HG03135 (cell line): ENCODE measurements at regions not wholly inside any gene's neighbourhood (a gene's known extent, or its start where the extent isn't known, plus 50 kb on each side); places are given as distances from the start of the nearest gene placed in this dataset.

Source experiments
- ATAC-seq: cut with Tn5 transposase; IDR thresholded peaks from one replicate; pipeline ENCODE4 v1.9.1; 2021; ENCODE audit warnings: mild to moderate bottlenecking, moderate library complexity; ENCODE audit not compliant: unreplicated experiment

DNA sequence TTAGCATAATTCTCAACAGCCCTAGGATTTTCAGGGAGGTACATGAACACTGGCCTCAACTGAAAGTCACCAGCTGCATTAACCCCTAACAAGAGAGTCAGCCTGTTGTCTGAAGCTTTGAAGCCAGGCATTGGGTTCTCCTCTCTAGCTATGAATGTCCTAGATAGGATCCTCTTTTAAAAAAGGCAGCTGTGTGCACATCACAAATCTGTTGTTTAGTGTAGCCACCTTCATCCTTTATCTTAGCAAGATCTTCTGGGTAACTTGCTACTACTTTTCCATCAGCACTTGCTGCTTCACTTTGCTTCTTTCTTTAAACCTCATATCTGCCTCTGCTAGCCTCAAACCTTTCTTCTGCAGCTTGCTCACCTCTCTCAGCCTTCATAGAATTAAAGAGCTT is 1692.1 kb downstream of the EFNB2 start:
- no peak for ATAC-seq

DNA sequence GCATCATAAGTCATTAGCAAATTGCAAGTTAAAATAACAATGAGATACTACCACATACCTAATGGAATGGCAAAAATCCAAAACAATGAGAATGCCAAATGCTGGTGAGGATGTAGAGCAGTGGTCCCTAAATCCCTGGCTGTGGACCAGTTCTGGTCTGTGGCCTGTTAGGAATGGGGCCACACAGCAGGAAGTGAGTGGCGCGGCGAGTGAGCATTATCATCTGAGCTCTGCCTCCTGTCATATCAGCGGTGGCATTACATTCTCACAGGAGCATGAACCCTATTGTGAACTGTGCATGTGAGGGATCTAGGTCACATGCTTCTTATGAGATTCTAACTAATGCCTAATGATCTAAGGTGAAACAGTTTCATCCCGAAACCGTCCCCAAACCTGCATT is 1694.4 kb downstream of the EFNB2 start:
- ATAC-seq, result no peak

DNA sequence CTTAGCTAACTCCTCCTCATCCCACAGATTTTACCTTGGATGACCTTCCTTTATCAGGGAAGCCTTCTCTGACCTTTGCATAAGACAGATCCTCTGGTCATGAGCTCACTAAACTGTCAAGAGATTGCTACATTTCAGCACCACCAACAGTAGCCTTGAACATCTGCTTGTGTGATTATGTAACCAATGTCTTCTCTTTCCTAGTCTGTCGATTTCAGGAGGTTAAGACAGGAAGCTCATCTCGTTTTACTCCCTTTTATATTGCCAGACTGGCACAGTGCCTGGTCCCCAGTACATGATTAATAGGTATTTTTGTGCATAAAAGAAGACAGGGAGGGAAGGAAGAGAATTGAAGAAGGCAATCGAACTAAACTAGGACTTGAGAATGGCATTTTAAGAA is 1697.7 kb downstream of the EFNB2 start:
- no peak for ATAC-seq

DNA sequence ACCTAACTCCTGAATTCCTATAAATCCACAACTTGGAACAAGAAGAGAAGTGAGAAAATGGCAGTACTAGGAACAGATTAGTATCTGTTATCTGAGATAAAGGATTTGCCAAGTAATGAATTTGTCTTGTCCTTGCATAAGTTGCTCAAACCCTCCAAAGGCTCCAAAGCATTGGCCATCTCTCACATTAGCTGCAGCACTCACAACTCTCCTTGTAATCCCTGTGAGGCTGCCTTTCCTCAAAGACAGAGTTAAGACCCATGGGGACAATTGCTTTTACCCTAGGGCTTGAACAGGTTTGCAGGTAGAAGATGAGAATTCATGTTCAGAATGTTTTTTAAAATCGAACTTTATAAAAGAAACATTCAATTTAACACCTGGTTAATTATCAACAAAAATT is 1702.2 kb downstream of the EFNB2 start:
- no peak for ATAC-seq

DNA sequence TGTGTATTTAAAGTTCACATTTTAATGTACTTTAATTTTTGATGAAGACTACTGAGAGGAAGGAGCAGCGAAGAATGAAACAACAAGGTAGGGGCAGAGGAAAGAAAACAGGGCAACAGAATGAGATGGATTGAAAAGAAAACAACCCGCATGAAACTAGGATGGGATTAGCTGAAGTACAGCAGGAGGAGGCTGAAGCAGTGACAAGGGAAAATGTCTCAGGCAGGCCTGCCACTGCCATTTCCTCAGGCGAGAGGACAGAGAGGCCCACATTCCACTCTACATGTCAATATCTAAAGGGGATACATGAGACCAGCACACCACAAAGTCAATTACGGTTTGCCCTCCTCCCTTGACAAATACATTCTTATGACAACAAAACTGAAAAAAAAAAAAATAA is 1703.2 kb downstream of the EFNB2 start:
- no peak for ATAC-seq

DNA sequence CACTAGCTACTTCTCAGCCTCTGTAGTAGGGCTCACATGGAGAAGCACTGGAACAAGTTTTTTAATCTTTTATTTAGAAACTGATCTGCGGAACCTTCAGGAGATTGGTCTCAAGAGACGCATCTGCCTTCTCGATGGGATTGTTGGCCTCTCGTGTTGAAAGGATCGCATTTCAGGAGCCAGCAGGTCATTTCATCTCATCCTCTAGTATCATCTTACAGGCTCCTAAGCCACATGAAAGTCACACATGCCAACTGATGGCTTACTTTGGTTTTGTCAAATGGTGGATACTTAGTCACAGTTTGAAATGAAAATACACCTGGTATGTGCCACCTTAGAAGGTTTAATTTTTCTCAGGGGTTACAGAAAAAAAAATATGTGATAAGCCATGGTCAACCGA is 1703.6 kb downstream of the EFNB2 start:
- ATAC-seq, result no peak

DNA sequence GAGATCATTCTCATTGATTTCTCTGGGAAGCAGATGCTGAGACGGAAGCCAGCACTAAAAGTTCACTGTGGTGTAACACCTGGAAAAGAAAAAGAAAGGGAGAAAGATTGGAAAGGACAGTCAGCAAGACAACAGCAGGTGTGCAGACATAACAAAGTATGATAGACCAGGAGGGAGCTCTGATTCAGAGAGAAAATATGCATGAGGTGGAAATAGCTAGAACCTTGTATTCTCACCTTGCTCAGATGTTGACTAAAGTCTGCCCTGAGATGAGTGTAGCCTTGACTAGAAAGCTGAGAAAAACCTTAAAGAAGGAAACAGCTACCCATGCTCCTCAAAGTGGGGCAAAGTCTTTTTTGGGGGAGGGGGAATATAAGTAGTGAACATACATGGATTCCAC is 1711.8 kb downstream of the EFNB2 start:
- ATAC-seq, result no peak

DNA sequence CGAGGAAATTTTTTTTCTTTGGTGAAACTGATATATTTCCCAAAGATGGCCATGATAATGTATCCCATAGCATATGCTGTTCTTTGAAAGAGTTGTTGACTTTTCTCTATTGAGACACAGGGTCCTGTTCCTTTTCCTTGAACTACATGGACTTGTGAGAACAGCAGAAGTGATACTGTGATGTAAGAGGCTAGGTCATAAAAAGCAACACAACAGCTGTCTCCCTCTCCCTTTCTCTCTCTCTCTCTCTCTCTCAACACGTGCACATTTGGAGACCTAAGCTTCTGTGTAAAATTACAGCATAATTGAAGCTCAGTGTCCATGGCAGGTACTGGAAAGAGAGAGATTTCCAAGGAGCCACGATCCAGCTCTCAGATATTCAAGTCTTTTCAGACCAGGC is 1712.4 kb downstream of the EFNB2 start:
- ATAC-seq, result no peak

DNA sequence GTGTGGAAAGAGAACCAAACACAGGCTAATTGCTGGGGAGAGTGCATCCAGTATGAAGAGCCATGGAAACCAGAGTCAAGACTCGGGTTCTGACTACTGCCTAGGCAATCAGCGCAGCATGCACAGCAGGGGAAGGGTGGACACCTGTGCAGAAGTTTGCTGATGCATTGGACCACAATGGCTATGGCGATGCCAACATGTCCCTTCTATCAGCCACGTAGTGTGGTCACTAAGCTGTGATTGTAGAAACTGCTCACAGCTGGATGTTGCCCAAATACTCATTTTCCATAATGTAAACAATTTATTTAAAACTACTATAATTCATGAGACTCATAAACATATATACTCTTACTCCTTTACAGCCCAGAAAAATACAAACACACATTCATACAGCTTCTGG is 1718.2 kb downstream of the EFNB2 start:
- ATAC-seq, result no peak

DNA sequence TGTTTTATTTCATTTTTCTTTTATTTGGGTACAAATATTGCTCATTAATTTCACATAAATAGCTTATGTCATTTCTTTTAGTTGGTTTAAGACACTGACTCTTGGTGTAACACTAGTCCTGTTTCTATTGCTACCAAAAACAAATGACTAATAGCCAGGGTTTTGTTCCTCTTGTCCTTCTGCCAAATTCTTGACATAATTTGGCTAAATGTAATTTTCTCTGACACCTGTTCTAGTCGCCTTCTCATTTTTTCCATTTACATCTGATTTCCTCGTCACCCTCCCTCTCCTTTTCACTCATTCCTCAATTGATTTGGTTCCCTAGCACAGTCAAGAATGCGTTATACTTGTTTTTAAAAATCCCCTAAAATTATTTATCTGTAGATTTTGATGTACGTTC is 1718.7 kb downstream of the EFNB2 start:
- no peak for ATAC-seq

DNA sequence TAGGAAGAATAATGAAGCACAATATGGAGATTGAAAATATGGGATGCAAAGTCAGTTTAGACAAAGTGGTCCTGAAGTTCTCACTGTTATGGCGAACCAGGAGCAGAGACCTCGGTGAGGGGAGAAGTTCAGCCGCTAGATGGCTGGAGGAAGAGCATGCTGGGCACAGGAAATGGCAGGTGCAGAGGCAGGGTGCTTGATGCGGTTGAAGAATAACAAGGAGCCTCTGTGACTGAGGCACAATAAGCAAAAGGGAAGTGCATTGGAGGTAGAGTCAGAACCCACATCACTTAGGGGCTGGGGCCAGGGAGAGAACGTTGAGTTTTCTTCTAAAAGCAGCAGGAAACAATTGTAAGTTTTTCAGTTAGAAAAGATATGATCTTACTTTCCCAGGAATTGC is 1725.2 kb downstream of the EFNB2 start:
- ATAC-seq, result no peak

DNA sequence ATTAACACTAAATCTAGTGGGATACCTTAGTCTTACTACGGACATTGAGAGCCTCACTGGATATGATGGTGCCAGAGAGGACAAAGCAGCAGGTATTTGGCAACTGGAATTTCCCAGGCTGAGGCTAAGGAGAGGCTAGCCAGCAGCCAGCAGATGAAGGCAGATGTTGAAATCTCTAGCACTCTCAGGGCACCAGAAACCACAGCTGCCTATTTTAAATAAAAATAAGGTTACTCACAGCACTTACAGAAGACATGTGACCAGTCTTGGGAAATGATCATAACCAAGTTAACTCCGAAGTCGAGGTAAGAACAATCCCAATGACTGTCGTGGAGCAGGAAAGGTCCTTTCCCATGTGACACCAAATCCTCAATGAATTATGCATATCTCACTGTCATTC is 1726.0 kb downstream of the EFNB2 start:
- no peak for ATAC-seq

DNA sequence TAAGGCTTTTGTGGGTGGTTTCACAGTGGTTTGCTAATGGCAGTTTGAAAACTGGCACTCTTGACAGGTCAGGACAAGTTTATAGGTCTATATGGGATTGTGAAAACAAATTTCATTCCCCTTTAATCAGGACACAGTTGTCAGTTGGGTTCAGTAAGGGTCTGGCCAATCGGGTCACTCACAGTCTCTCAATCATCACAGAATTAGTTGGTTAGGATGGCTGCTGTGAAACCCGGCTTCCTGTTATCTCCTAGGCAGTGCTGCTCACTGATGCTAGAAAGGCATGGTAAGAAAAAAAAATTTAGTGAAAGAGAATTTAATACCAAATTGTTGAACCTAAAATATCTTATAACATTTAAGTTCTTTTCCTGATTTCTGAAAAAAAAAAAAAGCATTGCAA is 1730.1 kb downstream of the EFNB2 start:
- no peak for ATAC-seq

DNA sequence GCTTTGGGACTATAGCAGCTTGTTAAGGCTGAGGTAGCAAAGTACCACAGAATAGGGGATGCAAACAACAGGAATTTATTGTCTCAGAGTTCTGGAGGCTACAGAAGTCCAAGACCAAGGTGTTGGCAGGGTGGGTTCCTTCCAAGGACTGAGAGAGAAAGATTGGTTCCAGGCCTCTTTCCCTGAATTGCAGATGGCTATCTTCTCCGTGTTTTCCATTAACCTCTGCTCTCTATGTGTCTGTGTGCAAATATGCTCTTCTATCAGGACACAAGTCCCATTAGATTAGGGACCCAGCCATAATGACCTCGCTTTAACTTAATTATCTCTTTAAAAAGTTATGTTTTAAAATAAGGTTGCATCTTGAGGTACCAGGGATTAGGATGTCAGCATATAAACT is 1732.9 kb upstream of the SLC10A2 start:
- ATAC-seq, result no peak

DNA sequence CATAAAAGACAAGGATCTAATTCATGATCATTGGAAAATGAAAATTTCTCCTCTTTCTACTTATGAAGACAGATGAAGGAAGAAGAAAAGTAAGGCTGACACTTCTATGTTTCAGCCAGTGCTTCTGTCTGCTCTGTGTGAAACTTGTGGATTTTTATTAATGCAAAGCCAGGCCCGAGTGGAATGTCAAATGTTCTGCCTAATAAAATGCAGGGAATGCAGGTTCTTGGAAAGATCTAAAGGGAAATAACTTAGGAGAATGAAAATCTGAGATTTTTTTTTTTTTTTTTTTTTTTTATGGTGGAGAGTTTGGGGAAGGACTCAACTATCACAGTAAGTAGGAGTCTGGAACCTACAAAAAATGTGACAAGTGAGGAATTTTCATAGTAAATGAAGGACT is 1732.3 kb upstream of the SLC10A2 start:
- ATAC-seq, result no peak

DNA sequence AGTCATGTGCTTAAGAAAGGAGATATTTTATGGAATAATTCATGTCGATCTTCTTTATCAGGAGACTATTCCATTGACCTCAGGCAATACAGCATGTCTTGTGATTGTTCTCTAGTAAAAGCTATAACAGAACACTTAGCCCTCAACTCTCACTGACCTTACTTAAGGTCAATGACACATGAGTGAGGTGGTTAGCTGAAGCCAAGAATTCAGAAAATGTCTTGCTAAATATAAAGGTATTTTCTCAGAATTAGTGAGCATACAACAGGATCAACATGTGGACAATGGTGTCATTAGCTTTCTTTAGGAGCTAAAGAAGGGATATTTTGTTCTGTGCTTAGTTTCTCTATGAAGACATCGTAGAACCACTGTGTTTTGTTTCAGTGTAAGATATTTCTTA is 1730.4 kb upstream of the SLC10A2 start:
- ATAC-seq, result no peak

DNA sequence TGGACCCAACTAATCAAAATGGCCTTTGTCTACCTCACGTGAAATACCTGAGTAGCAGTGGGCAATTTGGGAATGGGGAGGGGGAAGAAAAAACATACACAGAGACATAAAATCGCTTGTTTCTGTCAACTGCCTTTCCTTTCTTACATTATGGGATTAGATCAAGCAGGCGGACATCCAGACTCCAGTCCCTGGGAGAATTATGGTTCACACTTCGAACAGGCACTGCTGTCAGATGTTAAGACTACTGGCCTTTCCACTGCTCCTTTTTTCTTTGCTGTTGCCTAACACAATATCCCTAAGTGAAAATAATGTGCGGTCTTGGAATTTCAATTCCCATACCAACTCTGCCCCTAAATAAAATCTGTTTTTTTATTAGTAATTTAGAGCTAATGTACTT is 1719.7 kb upstream of the SLC10A2 start:
- no peak for ATAC-seq

DNA sequence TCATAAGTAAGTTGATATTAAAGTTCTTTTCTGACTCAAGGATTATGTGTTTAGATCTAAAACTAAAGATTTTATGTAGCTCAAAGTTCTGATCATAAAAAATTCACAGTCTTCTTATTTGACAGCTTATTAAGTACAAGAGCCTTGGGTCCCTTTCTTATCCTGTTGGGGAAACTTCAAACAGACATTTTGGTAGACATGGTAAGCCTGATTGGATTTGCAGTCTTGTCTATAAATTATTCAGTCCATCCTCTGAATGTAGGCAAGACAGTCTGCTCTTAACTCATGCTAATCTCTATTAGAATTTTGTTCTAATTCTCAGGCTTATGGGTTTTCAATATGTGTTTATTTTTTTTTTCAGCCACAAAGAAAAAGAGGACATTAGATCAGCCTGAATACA is 1718.7 kb upstream of the SLC10A2 start:
- ATAC-seq, result no peak

DNA sequence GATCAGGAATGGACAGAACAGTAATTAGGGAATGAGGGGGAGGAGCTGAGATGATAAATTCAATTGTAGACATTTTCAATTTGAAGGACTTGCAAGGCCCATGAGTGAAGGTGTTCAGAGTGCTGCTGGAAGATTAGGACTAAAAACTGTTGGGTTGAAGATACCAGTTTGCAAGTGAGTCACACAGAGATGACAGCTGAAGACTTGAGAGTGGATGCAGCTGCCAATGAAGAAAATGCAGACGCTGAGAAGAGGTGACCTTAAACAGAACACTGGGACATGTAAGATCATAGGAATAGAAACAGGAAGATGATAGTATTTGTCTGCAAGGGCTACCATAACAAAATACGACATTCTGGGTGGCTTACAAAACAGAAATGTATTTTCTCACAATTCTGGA is 1716.5 kb upstream of the SLC10A2 start:
- ATAC-seq, result no peak

DNA sequence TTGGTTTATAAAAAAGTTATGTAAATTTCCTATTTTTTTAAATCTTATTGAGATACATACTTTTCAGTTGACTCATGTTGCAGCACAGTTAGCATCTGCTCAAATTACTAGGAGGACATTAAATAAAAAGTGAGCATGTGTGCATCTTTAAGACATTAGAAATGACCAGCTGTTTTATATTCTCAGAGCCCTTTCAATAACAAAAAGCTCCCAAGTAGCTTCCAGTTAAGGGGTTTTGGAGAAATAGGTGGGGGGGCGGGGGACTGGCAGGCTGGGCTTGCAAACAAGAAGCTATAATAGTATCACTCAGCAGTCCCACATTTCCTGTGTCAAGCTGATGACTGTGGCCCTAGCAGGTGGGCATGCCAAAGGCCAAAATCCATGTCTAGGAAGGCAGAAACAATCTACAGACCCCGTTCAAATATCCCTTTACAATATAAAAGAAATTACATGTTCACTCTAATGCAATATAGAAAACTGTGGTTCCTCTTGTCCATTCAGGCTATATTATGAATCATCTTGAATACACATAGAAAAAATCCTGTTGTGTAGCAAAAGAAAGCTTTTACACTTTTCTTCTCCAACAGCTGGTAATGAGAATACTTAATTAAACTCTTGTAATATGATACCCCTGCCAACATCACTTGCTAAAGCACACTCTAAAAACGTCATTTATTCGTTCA is 1713.2 kb upstream of the SLC10A2 start:
- ATAC-seq, result no peak

DNA sequence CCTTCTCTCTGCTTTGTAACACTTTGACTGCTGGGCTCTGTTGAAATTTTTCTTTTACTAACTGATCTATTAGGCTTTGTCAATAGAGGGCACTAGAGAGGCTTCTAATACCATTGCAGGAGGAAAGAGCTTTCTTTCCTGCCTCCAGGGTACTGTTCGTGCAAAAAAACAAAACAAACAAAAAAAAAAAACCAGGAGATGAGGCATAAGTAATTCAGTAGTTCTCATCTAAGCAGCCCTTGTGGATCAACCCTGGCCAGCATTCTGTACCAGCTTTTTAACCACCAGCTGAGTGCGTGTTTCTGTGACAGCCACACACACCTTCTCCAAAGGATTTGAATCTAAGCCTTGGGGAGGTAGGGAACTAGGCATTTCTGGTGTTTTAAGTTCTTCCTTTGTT is 1707.6 kb upstream of the SLC10A2 start:
- peak; percentile 54 for ATAC-seq

DNA sequence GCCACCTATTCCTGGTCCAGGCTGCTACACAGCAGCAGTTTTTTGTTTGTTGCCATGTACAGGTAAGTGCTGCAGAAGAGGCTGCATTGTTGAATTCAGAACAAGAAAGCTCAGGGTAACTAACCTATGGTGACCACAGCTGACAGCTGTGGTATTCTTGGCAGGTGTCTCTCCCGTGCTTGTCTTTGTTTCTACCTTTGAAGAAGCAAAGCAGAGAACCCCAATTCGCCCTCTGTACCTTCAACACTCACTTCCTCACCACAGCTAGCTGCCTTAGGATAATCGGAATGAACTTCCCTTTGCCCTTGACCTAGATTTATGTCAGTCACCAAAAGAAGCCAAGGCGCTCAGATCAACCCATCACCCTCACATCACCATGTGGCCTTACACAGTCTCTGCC is 1703.3 kb upstream of the SLC10A2 start:
- no peak for ATAC-seq

DNA sequence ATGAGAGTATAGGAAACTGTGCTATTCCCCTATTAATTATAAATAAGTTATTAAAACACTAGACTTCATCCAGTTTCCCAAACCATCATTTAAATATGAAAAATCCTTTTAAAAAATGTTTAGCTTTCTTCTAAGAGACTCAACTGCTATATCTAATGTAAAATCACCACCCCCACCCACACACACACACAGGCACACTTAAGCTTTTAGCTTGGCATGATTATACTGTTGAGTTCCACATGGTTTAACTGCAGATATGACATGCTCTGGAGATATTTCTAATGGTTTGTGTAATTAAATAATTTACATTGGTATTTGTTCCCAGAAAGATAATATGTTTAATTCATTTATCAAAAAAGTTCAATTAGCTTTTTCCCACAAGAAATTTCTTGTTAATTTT is 1700.1 kb upstream of the SLC10A2 start:
- ATAC-seq, result no peak

DNA sequence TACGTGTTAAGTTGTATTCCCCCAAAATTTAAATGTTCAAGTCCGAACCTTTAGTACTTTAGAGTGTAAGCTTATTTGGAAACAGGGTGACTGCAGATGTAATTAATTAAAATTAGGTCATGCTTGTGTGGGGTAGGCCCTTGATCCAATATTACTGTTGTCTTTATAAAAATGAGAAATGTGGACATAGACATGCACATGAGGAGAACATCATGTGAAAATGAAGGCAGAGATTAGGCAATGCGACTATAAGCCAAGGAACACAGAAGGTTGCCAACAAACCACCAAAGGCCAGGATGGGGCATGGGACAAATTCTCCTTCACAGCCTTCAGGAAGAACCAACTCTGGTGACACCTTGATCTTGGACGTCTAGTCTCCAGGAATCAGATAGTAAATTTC is 1698.4 kb upstream of the SLC10A2 start:
- ATAC-seq, result no peak
